ENCODE measurements at regions not wholly inside any gene's neighbourhood (a gene's known extent, or its start where the extent isn't known, plus 50 kb on each side); places are given as distances from the start of the nearest gene placed in this dataset.
"Not testable (repeated sequence)": the region's sequence is repeated elsewhere in the genome, so short reads cannot be mapped to it uniquely, and the experiment has no call there.

DNA sequence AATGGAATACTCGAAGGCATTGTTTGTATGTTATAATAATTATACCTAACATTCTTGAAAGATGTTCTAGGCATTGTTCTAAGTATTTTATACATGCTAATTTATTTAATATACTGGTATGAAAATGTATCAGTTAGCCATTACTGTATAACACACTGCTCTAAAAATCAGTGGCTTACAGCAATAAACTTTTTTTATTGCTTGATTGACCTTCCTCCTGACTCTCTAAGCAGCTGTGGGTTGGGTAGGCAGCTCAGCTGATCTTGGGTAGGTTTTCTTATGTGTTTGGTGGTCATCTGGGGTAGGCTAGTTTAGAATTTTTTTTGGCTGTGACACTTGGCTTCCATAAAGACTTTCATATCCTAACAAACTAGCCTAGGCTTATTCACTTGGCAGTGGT, 100.2 kb upstream of the SYT6 start:
- TF ChIP-seq, protein P1, sequence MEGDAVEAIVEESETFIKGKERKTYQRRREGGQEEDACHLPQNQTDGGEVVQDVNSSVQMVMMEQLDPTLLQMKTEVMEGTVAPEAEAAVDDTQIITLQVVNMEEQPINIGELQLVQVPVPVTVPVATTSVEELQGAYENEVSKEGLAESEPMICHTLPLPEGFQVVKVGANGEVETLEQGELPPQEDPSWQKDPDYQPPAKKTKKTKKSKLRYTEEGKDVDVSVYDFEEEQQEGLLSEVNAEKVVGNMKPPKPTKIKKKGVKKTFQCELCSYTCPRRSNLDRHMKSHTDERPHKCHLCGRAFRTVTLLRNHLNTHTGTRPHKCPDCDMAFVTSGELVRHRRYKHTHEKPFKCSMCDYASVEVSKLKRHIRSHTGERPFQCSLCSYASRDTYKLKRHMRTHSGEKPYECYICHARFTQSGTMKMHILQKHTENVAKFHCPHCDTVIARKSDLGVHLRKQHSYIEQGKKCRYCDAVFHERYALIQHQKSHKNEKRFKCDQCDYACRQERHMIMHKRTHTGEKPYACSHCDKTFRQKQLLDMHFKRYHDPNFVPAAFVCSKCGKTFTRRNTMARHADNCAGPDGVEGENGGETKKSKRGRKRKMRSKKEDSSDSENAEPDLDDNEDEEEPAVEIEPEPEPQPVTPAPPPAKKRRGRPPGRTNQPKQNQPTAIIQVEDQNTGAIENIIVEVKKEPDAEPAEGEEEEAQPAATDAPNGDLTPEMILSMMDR (IDR thresholded peaks at IDR 0.05; ENCODE audit: low read depth, low read length, missing control alignments): no peak
- no peak for DNase-seq (ENCODE audit: extremely low read depth, low read depth)
- no peak overlapping the region for H3K4me3 ChIP-seq (replicated peaks; ENCODE audit: low read depth, low read length)

DNA sequence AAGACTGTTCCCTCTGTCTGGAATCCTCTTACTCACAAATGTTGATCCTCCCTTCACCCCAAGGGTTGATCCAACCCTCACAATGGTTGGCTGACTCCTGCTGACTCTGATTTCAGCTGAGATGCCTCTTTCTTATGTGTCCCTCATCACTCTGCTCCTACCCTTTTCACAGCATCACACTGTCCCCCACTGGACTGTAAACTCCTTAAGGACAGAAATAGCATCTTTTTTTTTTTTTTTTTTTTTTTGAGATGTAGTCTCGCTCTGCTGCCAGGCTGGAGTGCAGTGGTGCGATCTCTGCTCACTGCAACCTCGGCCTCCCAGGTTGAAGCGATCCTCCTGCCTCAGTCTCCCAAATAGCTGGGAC, 97.9 kb upstream of the SYT6 start:
- H3K4me3 ChIP-seq (replicated peaks; ENCODE audit: low read depth, low read length): no peak overlapping the region
- DNase-seq (ENCODE audit: extremely low read depth, low read depth): no peak
- TF ChIP-seq, protein P1 (IDR thresholded peaks at IDR 0.05; ENCODE audit: low read depth, low read length, missing control alignments): no peak

DNA sequence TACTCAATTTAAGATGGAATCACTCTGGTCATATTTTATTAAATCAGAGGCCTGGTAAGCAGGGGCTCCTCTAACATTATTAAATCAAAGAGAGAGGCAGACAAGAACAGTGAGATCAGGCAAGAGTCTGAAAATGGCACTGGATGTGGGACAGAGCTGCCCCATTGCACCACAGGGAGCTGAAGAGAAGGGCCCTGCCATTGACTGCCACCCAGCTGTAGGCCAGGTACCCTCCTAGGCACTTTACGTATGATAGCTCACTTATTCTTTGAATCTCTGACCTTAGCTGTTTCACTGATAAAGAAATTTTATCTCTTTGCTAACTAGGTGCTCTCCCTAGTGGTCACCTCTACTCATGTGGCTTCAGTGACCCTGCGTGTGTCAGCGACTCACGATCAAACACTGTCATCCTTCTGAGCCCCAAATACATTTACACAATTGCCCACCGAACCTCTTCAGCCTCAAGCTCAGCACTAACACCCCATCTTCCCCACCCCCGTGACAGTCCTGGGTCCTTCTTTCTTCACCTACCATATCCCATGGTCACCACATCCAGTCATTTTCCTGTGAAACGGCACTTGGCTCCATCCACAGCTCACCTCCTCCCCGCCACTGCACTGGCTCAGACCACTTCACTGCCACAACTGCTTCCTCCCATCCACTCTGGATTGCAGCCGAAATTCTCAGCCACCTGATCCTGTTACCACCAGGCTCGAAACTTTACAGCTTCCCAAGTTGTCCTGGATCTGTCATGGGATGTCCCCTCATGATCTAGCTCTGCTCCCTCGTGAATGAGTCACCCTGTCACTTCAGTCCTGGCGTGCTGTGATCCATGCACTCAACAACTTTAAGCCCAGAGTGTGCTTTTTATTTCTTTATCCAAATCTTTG, 97.3 kb upstream of the SYT6 start:
- H3K4me3 ChIP-seq (replicated peaks; ENCODE audit: low read depth, low read length): no peak overlapping the region
- TF ChIP-seq, protein P1 (IDR thresholded peaks at IDR 0.05; ENCODE audit: low read depth, low read length, missing control alignments): no peak
- no peak for DNase-seq (ENCODE audit: extremely low read depth, low read depth)

DNA sequence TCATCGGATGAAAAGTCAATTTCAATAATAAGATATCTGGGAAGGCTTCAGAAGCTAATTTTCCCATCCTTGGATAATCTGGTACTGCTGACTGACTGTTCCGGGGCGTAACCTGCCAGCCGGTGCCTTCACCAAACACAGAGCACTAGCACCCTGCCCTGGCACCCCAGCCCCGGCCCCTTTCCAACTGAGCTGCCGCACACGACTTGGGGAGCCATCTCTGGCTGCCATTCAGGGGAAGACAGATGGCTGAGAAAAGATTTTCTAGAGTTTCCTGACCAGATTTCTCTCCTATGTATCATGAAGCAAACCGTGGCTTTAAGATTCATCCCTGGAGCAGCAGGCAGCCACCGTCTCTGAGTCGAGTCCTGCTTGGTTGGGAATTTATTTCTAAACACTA, 96.0 kb upstream of the SYT6 start:
- H3K4me3 ChIP-seq (replicated peaks; ENCODE audit: low read depth, low read length): no peak overlapping the region
- TF ChIP-seq, protein P1 (IDR thresholded peaks at IDR 0.05; ENCODE audit: low read depth, low read length, missing control alignments): no peak
- no peak for DNase-seq (ENCODE audit: extremely low read depth, low read depth)

DNA sequence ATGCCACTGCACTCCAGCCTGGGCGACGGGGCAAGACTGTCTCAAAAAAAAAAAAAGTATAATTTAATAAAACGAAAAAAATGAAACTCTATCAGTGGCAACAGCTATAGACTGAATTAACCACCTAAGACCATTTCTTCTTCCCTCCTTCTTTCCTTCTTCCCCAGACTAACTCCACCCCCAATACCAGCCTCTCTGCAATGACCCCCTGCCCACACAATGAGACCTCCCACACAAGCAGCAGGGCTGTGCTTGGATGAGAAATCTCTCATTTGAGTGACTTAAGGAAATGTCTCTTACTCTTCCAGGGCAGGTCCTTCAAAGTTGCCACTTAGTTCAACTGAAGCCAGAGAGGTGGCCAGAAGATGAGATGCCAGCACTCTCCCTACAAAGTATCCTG, 94.5 kb upstream of the SYT6 start:
- DNase-seq (ENCODE audit: extremely low read depth, low read depth): no peak
- no peak overlapping the region for H3K4me3 ChIP-seq (replicated peaks; ENCODE audit: low read depth, low read length)
- TF ChIP-seq, protein P1 (IDR thresholded peaks at IDR 0.05; ENCODE audit: low read depth, low read length, missing control alignments): no peak

DNA sequence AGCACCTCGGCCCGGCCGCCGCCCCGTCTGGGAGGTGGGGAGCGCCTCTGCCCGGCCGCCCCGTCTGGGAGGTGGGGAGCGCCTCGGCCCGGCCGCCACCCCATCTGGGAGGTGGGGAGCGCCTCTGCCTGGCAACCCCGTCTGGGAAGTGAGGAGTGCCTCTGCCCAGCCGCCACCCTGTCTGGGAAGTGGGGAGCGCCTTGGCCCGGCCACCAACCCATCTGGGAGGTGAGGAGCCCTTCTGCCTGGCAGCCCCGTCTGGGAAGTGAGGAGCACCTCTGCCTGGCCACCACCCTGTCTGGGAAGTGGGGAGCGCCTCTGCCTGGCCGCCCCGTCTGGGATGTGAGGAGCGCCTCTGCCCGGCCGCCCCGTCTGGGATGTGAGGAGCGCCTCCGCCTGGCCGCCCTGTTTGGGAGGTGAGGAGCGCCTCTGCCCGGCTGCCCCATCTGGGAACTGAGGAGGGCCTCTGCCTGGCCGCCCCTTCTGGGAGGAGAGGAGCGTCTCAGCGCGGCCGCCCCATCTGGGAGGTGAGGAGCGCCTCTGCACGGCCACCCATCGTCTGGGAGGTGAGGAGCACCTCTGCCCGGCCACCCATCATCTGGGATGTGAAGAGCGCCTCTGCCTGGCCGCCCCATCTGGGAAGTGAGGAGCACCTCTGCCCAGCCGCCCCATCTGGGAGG, 89.0 kb upstream of the SYT6 start:
- not testable (repeated sequence) for DNase-seq (ENCODE audit: extremely low read depth, low read depth)

DNA sequence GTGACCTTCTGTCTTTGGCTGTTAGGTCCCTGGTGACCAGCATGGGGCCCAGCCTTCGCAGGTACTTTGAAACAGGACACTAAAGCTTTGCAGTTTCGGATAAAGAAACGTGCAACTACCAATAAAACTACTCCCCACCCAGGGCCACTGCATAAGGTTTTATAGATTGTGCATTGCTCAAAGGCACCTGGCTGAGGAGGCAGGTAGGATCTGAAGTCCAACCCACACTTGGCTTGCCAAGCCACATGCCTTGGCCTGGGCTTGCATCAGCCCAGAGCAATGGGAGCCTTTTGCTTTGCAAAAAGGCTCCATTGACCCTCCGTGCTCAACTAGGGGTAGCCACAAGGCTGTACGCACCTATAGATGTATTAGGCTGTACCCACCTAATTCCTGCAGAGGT, 84.4 kb upstream of the SYT6 start:
- no peak for DNase-seq (ENCODE audit: extremely low read depth, low read depth)
- TF ChIP-seq, protein P1 (IDR thresholded peaks at IDR 0.05; ENCODE audit: low read depth, low read length, missing control alignments): no peak
- H3K4me3 ChIP-seq (replicated peaks; ENCODE audit: low read depth, low read length): no peak overlapping the region

More for the DNA sequence above, 89.0 kb upstream of the SYT6 start:
- H3K4me3 ChIP-seq (replicated peaks; ENCODE audit: low read depth, low read length): not testable (repeated sequence)
